ENCODE measurements at regions not wholly inside any gene's neighbourhood (a gene's known extent, or its start where the extent isn't known, plus 50 kb on each side); places are given as distances from the start of the nearest gene placed in this dataset.

DNA sequence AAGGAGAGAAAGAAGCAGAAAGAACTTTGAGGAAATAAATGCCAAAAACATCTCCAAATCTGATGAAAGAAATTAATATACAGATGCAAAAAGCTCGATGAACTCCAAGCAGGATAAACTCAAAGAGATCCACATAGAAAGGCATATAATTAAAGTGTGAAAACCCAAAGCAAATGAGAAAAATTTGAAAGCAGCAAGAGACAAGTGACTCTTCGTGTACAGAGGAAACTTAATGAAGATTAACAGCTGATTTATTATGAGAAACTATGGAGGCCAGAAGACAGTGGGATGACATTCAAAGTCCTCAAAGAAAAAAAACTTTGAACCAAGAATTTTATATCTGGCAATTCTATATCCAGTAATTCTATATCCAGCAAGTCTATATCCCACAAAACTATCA, 163.0 kb upstream of the TMCC3 start:
- TF ChIP-seq EP300 (conservative IDR thresholded peaks at IDR 0.05; ENCODE audit: poor library complexity, severe bottlenecking) (no peak), SMC3 (conservative IDR thresholded peaks at IDR 0.05; ENCODE audit: poor library complexity) (no peak), RAD21 (conservative IDR thresholded peaks at IDR 0.05) (no peak), POLR2AphosphoS5 (IDR thresholded peaks at IDR 0.05) (no peak), MXI1 (conservative IDR thresholded peaks at IDR 0.05; ENCODE audit: poor library complexity, severe bottlenecking) (no peak), EZH2 (IDR thresholded peaks at IDR 0.05; ENCODE audit: borderline replicate concordance, insufficient read depth, low read length, poor library complexity, severe bottlenecking) (no peak), TAF1 (IDR thresholded peaks at IDR 0.05; ENCODE audit: low read depth) (no peak)
- TF ChIP-seq, protein P1, sequence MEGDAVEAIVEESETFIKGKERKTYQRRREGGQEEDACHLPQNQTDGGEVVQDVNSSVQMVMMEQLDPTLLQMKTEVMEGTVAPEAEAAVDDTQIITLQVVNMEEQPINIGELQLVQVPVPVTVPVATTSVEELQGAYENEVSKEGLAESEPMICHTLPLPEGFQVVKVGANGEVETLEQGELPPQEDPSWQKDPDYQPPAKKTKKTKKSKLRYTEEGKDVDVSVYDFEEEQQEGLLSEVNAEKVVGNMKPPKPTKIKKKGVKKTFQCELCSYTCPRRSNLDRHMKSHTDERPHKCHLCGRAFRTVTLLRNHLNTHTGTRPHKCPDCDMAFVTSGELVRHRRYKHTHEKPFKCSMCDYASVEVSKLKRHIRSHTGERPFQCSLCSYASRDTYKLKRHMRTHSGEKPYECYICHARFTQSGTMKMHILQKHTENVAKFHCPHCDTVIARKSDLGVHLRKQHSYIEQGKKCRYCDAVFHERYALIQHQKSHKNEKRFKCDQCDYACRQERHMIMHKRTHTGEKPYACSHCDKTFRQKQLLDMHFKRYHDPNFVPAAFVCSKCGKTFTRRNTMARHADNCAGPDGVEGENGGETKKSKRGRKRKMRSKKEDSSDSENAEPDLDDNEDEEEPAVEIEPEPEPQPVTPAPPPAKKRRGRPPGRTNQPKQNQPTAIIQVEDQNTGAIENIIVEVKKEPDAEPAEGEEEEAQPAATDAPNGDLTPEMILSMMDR (IDR thresholded peaks at IDR 0.05; ENCODE audit: poor library complexity, severe bottlenecking) = no peak
- TF ChIP-seq, protein P2, sequence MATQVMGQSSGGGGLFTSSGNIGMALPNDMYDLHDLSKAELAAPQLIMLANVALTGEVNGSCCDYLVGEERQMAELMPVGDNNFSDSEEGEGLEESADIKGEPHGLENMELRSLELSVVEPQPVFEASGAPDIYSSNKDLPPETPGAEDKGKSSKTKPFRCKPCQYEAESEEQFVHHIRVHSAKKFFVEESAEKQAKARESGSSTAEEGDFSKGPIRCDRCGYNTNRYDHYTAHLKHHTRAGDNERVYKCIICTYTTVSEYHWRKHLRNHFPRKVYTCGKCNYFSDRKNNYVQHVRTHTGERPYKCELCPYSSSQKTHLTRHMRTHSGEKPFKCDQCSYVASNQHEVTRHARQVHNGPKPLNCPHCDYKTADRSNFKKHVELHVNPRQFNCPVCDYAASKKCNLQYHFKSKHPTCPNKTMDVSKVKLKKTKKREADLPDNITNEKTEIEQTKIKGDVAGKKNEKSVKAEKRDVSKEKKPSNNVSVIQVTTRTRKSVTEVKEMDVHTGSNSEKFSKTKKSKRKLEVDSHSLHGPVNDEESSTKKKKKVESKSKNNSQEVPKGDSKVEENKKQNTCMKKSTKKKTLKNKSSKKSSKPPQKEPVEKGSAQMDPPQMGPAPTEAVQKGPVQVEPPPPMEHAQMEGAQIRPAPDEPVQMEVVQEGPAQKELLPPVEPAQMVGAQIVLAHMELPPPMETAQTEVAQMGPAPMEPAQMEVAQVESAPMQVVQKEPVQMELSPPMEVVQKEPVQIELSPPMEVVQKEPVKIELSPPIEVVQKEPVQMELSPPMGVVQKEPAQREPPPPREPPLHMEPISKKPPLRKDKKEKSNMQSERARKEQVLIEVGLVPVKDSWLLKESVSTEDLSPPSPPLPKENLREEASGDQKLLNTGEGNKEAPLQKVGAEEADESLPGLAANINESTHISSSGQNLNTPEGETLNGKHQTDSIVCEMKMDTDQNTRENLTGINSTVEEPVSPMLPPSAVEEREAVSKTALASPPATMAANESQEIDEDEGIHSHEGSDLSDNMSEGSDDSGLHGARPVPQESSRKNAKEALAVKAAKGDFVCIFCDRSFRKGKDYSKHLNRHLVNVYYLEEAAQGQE (IDR thresholded peaks at IDR 0.05; ENCODE audit: borderline replicate concordance) = no peak
- no peak overlapping the region for H3K9ac ChIP-seq (ENCODE audit: low read length)
- H3F3A ChIP-seq (ENCODE audit: insufficient read depth, low read length, poor library complexity, severe bottlenecking) = no peaks in the 10 kb centered on the region
- H3K36me3 ChIP-seq (ENCODE audit: insufficient read depth, low read length) = no peaks in the 10 kb centered on the region
- H3K9me2 ChIP-seq (ENCODE audit: insufficient read depth, low read length) = no peaks in the 10 kb centered on the region
- H3K4me2 ChIP-seq (ENCODE audit: low read length) = no peak overlapping the region
- no peaks in the 10 kb centered on the region for H3K27me3 ChIP-seq (ENCODE audit: insufficient read depth, low read depth, low read length)
- no peak overlapping the region for H3K27ac ChIP-seq (ENCODE audit: low read length)
- H3K9me3 ChIP-seq (ENCODE audit: low read length) = peaks cover 10% of the 10 kb centered on the region
- no peak overlapping the region for H3K4me3 ChIP-seq (ENCODE audit: low read length)
- H4K20me1 ChIP-seq (ENCODE audit: insufficient read depth) = no peaks in the 10 kb centered on the region
- no peak overlapping the region for H2AFZ ChIP-seq (ENCODE audit: low read depth, low read length)
- H3K79me2 ChIP-seq (replicated peaks; ENCODE audit: insufficient read depth, low read length) = no peaks in the 10 kb centered on the region

DNA sequence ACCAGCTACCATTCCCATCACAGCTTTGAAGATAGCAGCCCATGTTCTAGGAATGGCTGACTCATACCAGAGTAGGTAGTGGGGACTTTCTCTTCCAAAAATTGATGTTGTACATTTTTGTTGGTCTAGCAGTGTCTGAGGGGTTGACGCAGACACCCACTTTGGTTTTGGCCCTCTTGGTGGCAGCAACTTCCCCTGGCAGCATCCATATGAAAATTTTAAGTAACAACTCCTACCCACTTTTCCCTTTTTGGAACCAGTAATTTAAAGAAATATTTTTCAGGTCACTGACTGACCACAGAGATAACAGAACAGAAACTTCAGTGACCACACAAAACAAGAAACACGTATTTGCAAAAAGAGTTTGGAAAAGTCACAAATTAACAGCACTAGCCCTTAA, 162.0 kb upstream of the TMCC3 start:
- Histone ChIP-seq H3K36me3 (ENCODE audit: insufficient read depth, low read length) (no peaks in the 10 kb centered on the region), H3K79me2 (replicated peaks; ENCODE audit: insufficient read depth, low read length) (no peaks in the 10 kb centered on the region), H3K9me3 (ENCODE audit: low read length) (peaks cover 10% of the 10 kb centered on the region), H3K9me2 (ENCODE audit: insufficient read depth, low read length) (no peaks in the 10 kb centered on the region), H4K20me1 (ENCODE audit: insufficient read depth) (no peaks in the 10 kb centered on the region), H3F3A (ENCODE audit: insufficient read depth, low read length, poor library complexity, severe bottlenecking) (no peaks in the 10 kb centered on the region), H3K4me2 (ENCODE audit: low read length) (no peak overlapping the region), H3K9ac (ENCODE audit: low read length) (no peak overlapping the region), H3K4me3 (ENCODE audit: low read length) (no peak overlapping the region), H3K27me3 (ENCODE audit: insufficient read depth, low read depth, low read length) (no peaks in the 10 kb centered on the region), H2AFZ (ENCODE audit: low read depth, low read length) (no peak overlapping the region), H3K27ac (ENCODE audit: low read length) (no peak overlapping the region)
- TF ChIP-seq, protein P1 (IDR thresholded peaks at IDR 0.05; ENCODE audit: poor library complexity, severe bottlenecking) = no peak
- TF ChIP-seq EZH2 (IDR thresholded peaks at IDR 0.05; ENCODE audit: borderline replicate concordance, insufficient read depth, low read length, poor library complexity, severe bottlenecking) (no peak), TAF1 (IDR thresholded peaks at IDR 0.05; ENCODE audit: low read depth) (no peak), RAD21 (conservative IDR thresholded peaks at IDR 0.05) (no peak), EP300 (conservative IDR thresholded peaks at IDR 0.05; ENCODE audit: poor library complexity, severe bottlenecking) (no peak), MXI1 (conservative IDR thresholded peaks at IDR 0.05; ENCODE audit: poor library complexity, severe bottlenecking) (no peak), SMC3 (conservative IDR thresholded peaks at IDR 0.05; ENCODE audit: poor library complexity) (no peak), POLR2AphosphoS5 (IDR thresholded peaks at IDR 0.05) (no peak)
- TF ChIP-seq, protein P2 (IDR thresholded peaks at IDR 0.05; ENCODE audit: borderline replicate concordance) = no peak
